ENCODE measurements at regions not wholly inside any gene's neighbourhood (a gene's known extent, or its start where the extent isn't known, plus 50 kb on each side); places are given as distances from the start of the nearest gene placed in this dataset.

DNA sequence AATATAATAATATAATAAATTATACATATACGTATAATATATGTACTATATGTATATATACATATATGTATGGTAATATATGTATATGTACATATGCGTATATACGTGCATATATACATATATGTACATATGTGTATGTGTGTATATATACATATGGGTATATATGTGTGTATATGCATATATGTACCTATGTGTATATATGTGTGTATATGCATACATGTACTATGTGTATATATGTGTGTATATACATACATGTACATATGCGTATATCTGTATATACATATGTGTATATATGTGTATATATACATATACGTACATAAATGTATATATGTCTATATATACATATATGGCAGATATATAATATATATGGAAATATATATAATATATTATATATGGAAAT is 74.8 kb upstream of the ST3GAL6 start:
- Histone ChIP-seq H3K9ac (no peak overlapping the region), H3K4me3 (no peak overlapping the region), H3K79me2 (ENCODE audit: low read depth) (no peaks in the 10 kb centered on the region), H3K4me2 (no peak overlapping the region), H3F3A (ENCODE audit: low read depth) (peaks cover 24% of the 10 kb centered on the region), H3K36me3 (no peaks in the 10 kb centered on the region), H3K27me3 (no peaks in the 10 kb centered on the region), H3K4me1 (no peaks in the 10 kb centered on the region), H4K20me1 (ENCODE audit: low read depth) (no peaks in the 10 kb centered on the region), H3K27ac (no peak overlapping the region), H2AFZ (replicated peaks) (no peak overlapping the region), H3K9me3 (ENCODE audit: low read depth) (no peaks in the 10 kb centered on the region)
- Mint-ChIP-seq H3K9me3 (peaks cover 11% of the 10 kb centered on the region), H3K4me1 (no peaks in the 10 kb centered on the region), H3K27ac (no peak overlapping the region), H3K4me3 (no peak overlapping the region), H3K36me3 (no peaks in the 10 kb centered on the region), H3K27me3 (ENCODE audit: insufficient read depth, low read depth) (no peaks in the 10 kb centered on the region)
- DNase-seq (ENCODE audit: low spot score): no peak
- TF ChIP-seq, protein P1, sequence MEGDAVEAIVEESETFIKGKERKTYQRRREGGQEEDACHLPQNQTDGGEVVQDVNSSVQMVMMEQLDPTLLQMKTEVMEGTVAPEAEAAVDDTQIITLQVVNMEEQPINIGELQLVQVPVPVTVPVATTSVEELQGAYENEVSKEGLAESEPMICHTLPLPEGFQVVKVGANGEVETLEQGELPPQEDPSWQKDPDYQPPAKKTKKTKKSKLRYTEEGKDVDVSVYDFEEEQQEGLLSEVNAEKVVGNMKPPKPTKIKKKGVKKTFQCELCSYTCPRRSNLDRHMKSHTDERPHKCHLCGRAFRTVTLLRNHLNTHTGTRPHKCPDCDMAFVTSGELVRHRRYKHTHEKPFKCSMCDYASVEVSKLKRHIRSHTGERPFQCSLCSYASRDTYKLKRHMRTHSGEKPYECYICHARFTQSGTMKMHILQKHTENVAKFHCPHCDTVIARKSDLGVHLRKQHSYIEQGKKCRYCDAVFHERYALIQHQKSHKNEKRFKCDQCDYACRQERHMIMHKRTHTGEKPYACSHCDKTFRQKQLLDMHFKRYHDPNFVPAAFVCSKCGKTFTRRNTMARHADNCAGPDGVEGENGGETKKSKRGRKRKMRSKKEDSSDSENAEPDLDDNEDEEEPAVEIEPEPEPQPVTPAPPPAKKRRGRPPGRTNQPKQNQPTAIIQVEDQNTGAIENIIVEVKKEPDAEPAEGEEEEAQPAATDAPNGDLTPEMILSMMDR (IDR thresholded peaks at IDR 0.05): no peak
- TF ChIP-seq EZH2phosphoT487 (IDR thresholded peaks at IDR 0.05) (no peak), EZH2 (IDR thresholded peaks at IDR 0.05) (no peak)

DNA sequence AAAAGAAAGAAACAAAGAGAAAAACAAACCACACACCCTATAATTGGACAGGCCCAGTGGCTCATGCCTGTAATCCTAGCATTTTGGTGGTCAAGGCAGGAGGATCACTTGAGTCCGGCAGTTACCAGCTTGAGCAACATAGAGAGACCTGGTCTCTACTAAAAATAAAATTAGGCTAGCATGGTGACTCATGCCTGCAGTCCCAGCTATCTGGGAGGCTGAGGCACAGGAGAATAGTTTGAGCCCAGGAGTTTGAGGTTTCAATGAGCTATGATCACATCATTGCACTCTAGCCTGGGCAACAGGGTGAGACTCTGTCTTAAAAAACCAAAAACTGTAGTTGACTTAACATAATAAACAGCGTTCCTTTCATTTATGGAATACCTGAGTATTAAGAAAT is 72.3 kb upstream of the ST3GAL6 start:
- H3K27me3 ChIP-seq: no peaks in the 10 kb centered on the region
- H2AFZ ChIP-seq (replicated peaks): no peak overlapping the region
- H3K27me3 Mint-ChIP-seq (ENCODE audit: insufficient read depth, low read depth): no peaks in the 10 kb centered on the region
- H3K36me3 ChIP-seq: no peaks in the 10 kb centered on the region
- TF ChIP-seq EZH2 (IDR thresholded peaks at IDR 0.05) (no peak), EZH2phosphoT487 (IDR thresholded peaks at IDR 0.05) (no peak)
- TF ChIP-seq, protein P1 (IDR thresholded peaks at IDR 0.05): no peak
- H3K27ac ChIP-seq: no peak overlapping the region
- no peaks in the 10 kb centered on the region for H4K20me1 ChIP-seq (ENCODE audit: low read depth)
- DNase-seq (ENCODE audit: low spot score): no peak
- no peak overlapping the region for H3K4me2 ChIP-seq
- no peak overlapping the region for H3K4me3 ChIP-seq
- H3K9me3 ChIP-seq (ENCODE audit: low read depth): no peaks in the 10 kb centered on the region
- no peaks in the 10 kb centered on the region for H3K4me1 Mint-ChIP-seq
- no peaks in the 10 kb centered on the region for H3K79me2 ChIP-seq (ENCODE audit: low read depth)
- no peaks in the 10 kb centered on the region for H3K36me3 Mint-ChIP-seq
- H3K9me3 Mint-ChIP-seq: peaks cover 11% of the 10 kb centered on the region
- H3F3A ChIP-seq (ENCODE audit: low read depth): peaks cover 24% of the 10 kb centered on the region
- no peak overlapping the region for H3K9ac ChIP-seq
- H3K27ac Mint-ChIP-seq: no peak overlapping the region
- H3K4me3 Mint-ChIP-seq: no peak overlapping the region
- no peaks in the 10 kb centered on the region for H3K4me1 ChIP-seq

DNA sequence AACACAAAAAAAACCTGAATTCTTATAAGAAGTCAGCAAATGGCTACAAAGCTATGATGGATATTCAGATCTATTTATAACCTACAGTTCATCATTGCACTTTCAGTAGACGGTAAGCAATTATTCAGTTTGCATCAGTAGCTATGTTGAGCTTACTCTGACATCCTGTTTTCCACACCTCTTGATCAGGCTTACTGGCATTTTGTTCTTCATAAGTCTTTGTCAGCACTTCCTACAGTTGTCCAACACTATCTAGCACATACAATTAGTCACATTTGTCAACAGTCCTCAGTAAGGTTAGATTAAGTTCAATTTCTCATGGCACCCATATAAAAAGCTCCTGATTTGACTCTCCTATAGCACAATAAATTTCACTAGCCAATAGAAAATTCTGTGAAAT is 71.2 kb upstream of the ST3GAL6 start:
- peaks cover 7% of the 10 kb centered on the region for H3K9me3 Mint-ChIP-seq

More for the DNA sequence above, 71.2 kb upstream of the ST3GAL6 start:
- no peak overlapping the region for H2AFZ ChIP-seq (replicated peaks)
- Mint-ChIP-seq H3K4me1 (no peaks in the 10 kb centered on the region), H3K4me3 (no peak overlapping the region), H3K27me3 (ENCODE audit: insufficient read depth, low read depth) (no peaks in the 10 kb centered on the region), H3K27ac (no peak overlapping the region), H3K36me3 (no peaks in the 10 kb centered on the region)
- H3K4me2 ChIP-seq: no peak overlapping the region
- no peak overlapping the region for H3K27ac ChIP-seq
- no peaks in the 10 kb centered on the region for H3K9me3 ChIP-seq (ENCODE audit: low read depth)
- DNase-seq (ENCODE audit: low spot score): no peak
- TF ChIP-seq, protein P1 (IDR thresholded peaks at IDR 0.05): no peak
- H3K79me2 ChIP-seq (ENCODE audit: low read depth): no peaks in the 10 kb centered on the region
- no peaks in the 10 kb centered on the region for H3K36me3 ChIP-seq
- no peaks in the 10 kb centered on the region for H4K20me1 ChIP-seq (ENCODE audit: low read depth)
- no peaks in the 10 kb centered on the region for H3K27me3 ChIP-seq
- no peak overlapping the region for H3K9ac ChIP-seq
- H3F3A ChIP-seq (ENCODE audit: low read depth): peaks cover 24% of the 10 kb centered on the region
- no peak overlapping the region for H3K4me3 ChIP-seq
- no peaks in the 10 kb centered on the region for H3K4me1 ChIP-seq
